ENCODE measurements at regions not wholly inside any gene's neighbourhood (a gene's known extent, or its start where the extent isn't known, plus 50 kb on each side); places are given as distances from the start of the nearest gene placed in this dataset.

GRCh38 chr2:189927823-189928222 is 134.7 kb downstream of the MSTN start:
- Histone ChIP-seq H3K9me3 (ENCODE audit: low read length) (no peaks in the 10 kb centered on the region), H3K79me2 (ENCODE audit: insufficient read depth, low read length) (no peaks in the 10 kb centered on the region), H3K36me3 (replicated peaks in 1 of 2; ENCODE audit: control insufficient read depth in 1 of 2, insufficient read depth in 2 of 2, low read length in 2 of 2) (no peaks in the 10 kb centered on the region), H4K20me1 (ENCODE audit: insufficient read depth, low read length) (no peaks in the 10 kb centered on the region), H3K4me2 (ENCODE audit: low read depth, low read length) (no peak overlapping the region), H3K27ac (ENCODE audit: extremely low read length, insufficient read depth, low read length) (no peak overlapping the region), H3K4me1 (ENCODE audit: insufficient read depth, low read length) (no peaks in the 10 kb centered on the region), H2AFZ (ENCODE audit: low read length) (no peak overlapping the region), H3K9ac (ENCODE audit: insufficient read depth, low read depth, low read length) (no peak overlapping the region), H3K4me3 (replicated peaks in 1 of 3; ENCODE audit: insufficient read depth in 1 of 3, low read depth in 2 of 3, low read length in 3 of 3) (no peak overlapping the region), H3K27me3 (ENCODE audit: control insufficient read depth in 1 of 2, insufficient read depth in 2 of 2, low read length in 2 of 2) (no peaks in the 10 kb centered on the region)
- in situ Hi-C loops (cut with HindIII; ENCODE audit: extremely low pct_ligation_motif_present, low pct_unique_long_range_greater_than_20kb) = no loop called here
- TF ChIP-seq SETDB1 (CRISPR knock-in tag; IDR thresholded peaks at IDR 0.05; ENCODE audit: borderline replicate concordance) = no peak
- TF ChIP-seq CEBPB (IDR thresholded peaks at IDR 0.05; ENCODE audit: borderline replicate concordance, low read depth, low read length) = peak; percentile 97
- TF ChIP-seq REL (CRISPR knock-in tag; conservative IDR thresholded peaks at IDR 0.05) = no peak
- no peak for TF ChIP-seq HNF4G (IDR thresholded peaks at IDR 0.05; ENCODE audit: borderline replicate concordance, low read depth, low read length)
- no peak for TF ChIP-seq HNF4G (CRISPR knock-in tag; IDR thresholded peaks at IDR 0.05; ENCODE audit: borderline replicate concordance, low read depth)
- peak; percentile 22; the same call in 1 of the 2 replicates for TF ChIP-seq SMC3 (IDR thresholded peaks at IDR 0.05; ENCODE audit: low read length)
- no peak for TF ChIP-seq RBAK (CRISPR knock-in tag; IDR thresholded peaks at IDR 0.05)
- TF ChIP-seq ATF4 (CRISPR knock-in tag; IDR thresholded peaks at IDR 0.05) = no peak
- no peak for TF ChIP-seq MED8 (CRISPR knock-in tag; IDR thresholded peaks at IDR 0.05; ENCODE audit: insufficient replicate concordance)
- TF ChIP-seq ARNTL (CRISPR knock-in tag; IDR thresholded peaks at IDR 0.05) = no peak
- peak; percentile 91 for TF ChIP-seq CEBPG (CRISPR knock-in tag; IDR thresholded peaks at IDR 0.05)
- no peak for TF ChIP-seq ZNF782 (CRISPR knock-in tag; IDR thresholded peaks at IDR 0.05; ENCODE audit: borderline replicate concordance)
- TF ChIP-seq ZNF343 (CRISPR knock-in tag; IDR thresholded peaks at IDR 0.05) = no peak
- no peak for TF ChIP-seq ZMAT3 (CRISPR knock-in tag; conservative IDR thresholded peaks at IDR 0.05)
- TF ChIP-seq ZBTB4 (CRISPR knock-in tag; IDR thresholded peaks at IDR 0.05; ENCODE audit: borderline replicate concordance) = no peak
- ChIA-PET CTCF (ENCODE audit: low intra/inter-chr PET ratio, low total read pairs) (no interaction called here), POLR2A (no interaction called here)
- BruUV-seq (replicated peaks) = no TSS peak
- ATAC-seq (no peak), DNase-seq (ENCODE audit: low spot score) (no peak), FAIRE-seq (peak; percentile 21)
- intact Hi-C loops (cut with micrococcal nuclease; ENCODE audit: unreplicated experiment) = no loop called here
- 10% methylated on average over 1 of the region's 1 CpG for WGBS (ENCODE audit: low lambda C conversion rate)

Measured in HepG2 (cell line).